ENCODE measurements at regions not wholly inside any gene's neighbourhood (a gene's known extent, or its start where the extent isn't known, plus 50 kb on each side); places are given as distances from the start of the nearest gene placed in this dataset.

- TF ChIP-seq HDAC2 (IDR thresholded peaks at IDR 0.05) (no peak), POLR2A (IDR thresholded peaks at IDR 0.05; ENCODE audit: low read length) (no peak), ESRRA (IDR thresholded peaks at IDR 0.05; ENCODE audit: borderline replicate concordance, low read length) (no peak), EHF (CRISPR knock-in tag; IDR thresholded peaks at IDR 0.05) (no peak), MAFK (IDR thresholded peaks at IDR 0.05; ENCODE audit: partially characterized antibody) (no peak), RCOR1 (IDR thresholded peaks at IDR 0.05; ENCODE audit: low read depth, low read length) (no peak)
These were observed 88.1 kb upstream of the HTR1A start for GRCh38 chr5:64050296-64050695.

GRCh38 chr5:64040490-64040889, 78.2 kb upstream of the HTR1A start:
- ATAC-seq, result no peak
- CTCF ChIA-PET, result interaction anchor here (0.9 kb wide), 1 partner anchor 13 kb away, joined by 3 read pairs; no protein-coding TSS in a partner anchor
- TF ChIP-seq KDM5A (IDR thresholded peaks at IDR 0.05) (no peak), ESRRA (IDR thresholded peaks at IDR 0.05; ENCODE audit: borderline replicate concordance, low read length) (no peak), PHF8 (IDR thresholded peaks at IDR 0.05; ENCODE audit: borderline replicate concordance, low read depth) (no peak), MAFK (IDR thresholded peaks at IDR 0.05; ENCODE audit: partially characterized antibody) (no peak), POLR2AphosphoS2 (conservative IDR thresholded peaks at IDR 0.05; ENCODE audit: low read length) (no peak), MAZ (IDR thresholded peaks at IDR 0.05; ENCODE audit: borderline replicate concordance, low read depth, low read length) (no peak), HOXB13 (CRISPR knock-in tag; IDR thresholded peaks at IDR 0.05; ENCODE audit: low read depth) (no peak), CBX2 (IDR thresholded peaks at IDR 0.05; ENCODE audit: borderline replicate concordance, low read depth) (no peak), TFCP2L1 (CRISPR knock-in tag; IDR thresholded peaks at IDR 0.05) (no peak), FOSB (CRISPR knock-in tag; IDR thresholded peaks at IDR 0.05) (no peak), ELK1 (IDR thresholded peaks at IDR 0.05; ENCODE audit: low read depth, low read length) (no peak), JUNB (IDR thresholded peaks at IDR 0.05) (no peak), EP300 (IDR thresholded peaks at IDR 0.05) (no peak), ZFP36 (IDR thresholded peaks at IDR 0.05; ENCODE audit: borderline replicate concordance, partially characterized antibody) (no peak), RARB (CRISPR knock-in tag; IDR thresholded peaks at IDR 0.05) (no peak), E2F6 (IDR thresholded peaks at IDR 0.05; ENCODE audit: borderline replicate concordance, low read depth) (no peak), HDAC2 (IDR thresholded peaks at IDR 0.05) (no peak), POLR2A (IDR thresholded peaks at IDR 0.05; ENCODE audit: low read length) (no peak)
- Histone ChIP-seq H3K4me3 (no peak overlapping the region), H3K9me3 (no peaks in the 10 kb centered on the region), H3K4me2 (no peak overlapping the region), H3K27ac (no peak overlapping the region), H3K4me1 (no peaks in the 10 kb centered on the region)
- no peak for FAIRE-seq
- POLR2A ChIA-PET, result no interaction called here
- no peak for DNase-seq (ENCODE audit: low read depth in 1 of 2, low spot score in 1 of 2)
- 0% methylated on average over 3 of the region's 3 CpGs for WGBS (ENCODE audit: missing lambda C conversion rate)

More at GRCh38 chr5:64050296-64050695, 88.1 kb upstream of the HTR1A start:
- H3K4me3 ChIP-seq, result no peak overlapping the region
- H3K4me2 ChIP-seq, result no peak overlapping the region
- ChIA-PET POLR2A (no interaction called here), CTCF (no interaction called here)
- no peak for DNase-seq (ENCODE audit: low read depth in 1 of 2, low spot score in 1 of 2)
- no peaks in the 10 kb centered on the region for H3K4me1 ChIP-seq
- ATAC-seq, result no peak
- FAIRE-seq, result no peak
- no peaks in the 10 kb centered on the region; the same call in 2 of the 3 replicates for H3K9me3 ChIP-seq
- H3K27ac ChIP-seq, result no peak overlapping the region

GRCh38 chr5:64026493-64026892, 64.2 kb upstream of the HTR1A start:
- CTCF ChIA-PET, result no interaction called here
- H3K4me3 ChIP-seq, result no peak overlapping the region
- no peaks in the 10 kb centered on the region for H3K4me1 ChIP-seq
- ATAC-seq (no peak), DNase-seq (ENCODE audit: low read depth in 1 of 2, low spot score in 1 of 2) (no peak), FAIRE-seq (no peak)
- WGBS (ENCODE audit: missing lambda C conversion rate), result 4% methylated on average over 2 of the region's 2 CpGs
- no peaks in the 10 kb centered on the region for H3K9me3 ChIP-seq
- H3K4me2 ChIP-seq, result no peak overlapping the region
- no peak overlapping the region for H3K27ac ChIP-seq
- POLR2A ChIA-PET, result no interaction called here
- TF ChIP-seq GATA3 (IDR thresholded peaks at IDR 0.05; ENCODE audit: borderline replicate concordance) (no peak), REST (IDR thresholded peaks at IDR 0.05) (no peak), EP300 (IDR thresholded peaks at IDR 0.05) (no peak), FOSL2 (IDR thresholded peaks at IDR 0.05) (no peak), FOSL2 (CRISPR knock-in tag; IDR thresholded peaks at IDR 0.05) (no peak), RNF2 (IDR thresholded peaks at IDR 0.05; ENCODE audit: borderline replicate concordance, low read depth) (no peak), ZNF302 (CRISPR knock-in tag; IDR thresholded peaks at IDR 0.05) (no peak), USF2 (IDR thresholded peaks at IDR 0.05) (no peak), FOSB (CRISPR knock-in tag; IDR thresholded peaks at IDR 0.05) (no peak), RAD21 (conservative IDR thresholded peaks at IDR 0.05 in 1 of 2, IDR thresholded peaks at IDR 0.05 in 1 of 2) (no peak), CBX2 (IDR thresholded peaks at IDR 0.05; ENCODE audit: borderline replicate concordance, low read depth) (no peak), CTCF (IDR thresholded peaks at IDR 0.05) (no peak)

Measured in A549 (cell line).